Loucy (cell line): ENCODE measurements at regions not wholly inside any gene's neighbourhood (a gene's known extent, or its start where the extent isn't known, plus 50 kb on each side); places are given as distances from the start of the nearest gene placed in this dataset.

Experiments used
- H2AFZ ChIP-seq: fragments of 200-600 bp; sonication (generic); 2 replicates; pipeline ENCODE4 v1.6.0; 2016; ENCODE audit warnings: antibody characterized with exemption, mild to moderate bottlenecking, low read length, moderate library complexity
- H3F3A ChIP-seq: fragments of 200-600 bp; 2 replicates; pipeline ENCODE4 v1.6.0; 2016; ENCODE audit warnings: antibody characterized with exemption, low read depth, mild to moderate bottlenecking
- H3K27me3 ChIP-seq: fragments of 200-600 bp; sonication (generic); 2 replicates; pipeline ENCODE4 v1.6.1; 2014; ENCODE audit warnings: low read length, mild to moderate bottlenecking; ENCODE audit not compliant: insufficient read depth, poor library complexity, severe bottlenecking
- H3K36me3 ChIP-seq: fragments of 200-600 bp; sonication (generic); 2 replicates; pipeline ENCODE4 v1.6.1; 2016; ENCODE audit warnings: low read length; ENCODE audit not compliant: insufficient read depth
- H3K4me1 ChIP-seq: fragments of 200-600 bp; sonication (generic); 2 replicates; pipeline ENCODE4 v1.5.1; 2014; ENCODE audit warnings: low read length, mild to moderate bottlenecking; ENCODE audit not compliant: insufficient read depth, poor library complexity, severe bottlenecking
- H3K4me2 ChIP-seq: fragments of 200-600 bp; sonication (generic); 2 replicates; pipeline ENCODE4 v1.6.0; 2014; ENCODE audit warnings: antibody characterized with exemption, low read length, low read depth, mild to moderate bottlenecking; ENCODE audit not compliant: poor library complexity, severe bottlenecking
- H3K4me3 ChIP-seq: fragments of 200-600 bp; sonication (generic); 2 replicates; pipeline ENCODE4 v1.5.1; 2014; ENCODE audit warnings: low read length, mild to moderate bottlenecking, mixed read lengths; ENCODE audit not compliant: poor library complexity, severe bottlenecking
- H3K79me2 ChIP-seq: fragments of 200-600 bp; sonication (generic); 2 replicates; pipeline ENCODE4 v1.6.1; 2014; ENCODE audit warnings: low read length; ENCODE audit not compliant: insufficient read depth
- H3K9ac ChIP-seq: fragments of 200-600 bp; sonication (generic); 2 replicates; pipeline ENCODE4 v1.6.0; 2014; ENCODE audit warnings: mild to moderate bottlenecking, low read depth, low read length, moderate library complexity; ENCODE audit not compliant: poor library complexity, severe bottlenecking
- H3K9me2 ChIP-seq: fragments of 200-600 bp; sonication (generic); replicated peaks from 2 replicates; pipeline ENCODE4 v1.6.1; 2016; ENCODE audit warnings: low read depth, low read length, mixed read lengths
- H3K9me3 ChIP-seq: fragments of 200-600 bp; sonication (generic); 2 replicates; pipeline ENCODE4 v1.6.1; 2014; ENCODE audit warnings: mild to moderate bottlenecking, antibody characterized with exemption, low read length, low read depth; ENCODE audit not compliant: insufficient read depth
- H4K20me1 ChIP-seq: fragments of 200-600 bp; sonication (generic); 2 replicates; pipeline ENCODE4 v1.6.0; 2014; ENCODE audit warnings: antibody characterized with exemption, low read length, mild to moderate bottlenecking; ENCODE audit not compliant: insufficient read depth, poor library complexity, severe bottlenecking
- CTCF ChIP-seq: fragments of 200-600 bp; sonication (generic); conservative IDR thresholded peaks from 2 replicates; pipeline ENCODE4 v1.5.1; 2014; ENCODE audit warnings: mild to moderate bottlenecking, antibody characterized with exemption, low read length
- EZH2phosphoT487 ChIP-seq: fragments of 200-600 bp; IDR thresholded peaks from 2 replicates; pipeline ENCODE4 v1.6.1; 2018; ENCODE audit warnings: antibody characterized with exemption, mild to moderate bottlenecking, moderate library complexity, borderline replicate concordance

- TF ChIP-seq EZH2phosphoT487, result no peak
- no peak for TF ChIP-seq CTCF
- no peaks in the 10 kb centered on the region for H4K20me1 ChIP-seq
- no peaks in the 10 kb centered on the region for H3K36me3 ChIP-seq
- no peaks in the 10 kb centered on the region for H3K27me3 ChIP-seq
- H2AFZ ChIP-seq, result no peak overlapping the region
- H3K79me2 ChIP-seq, result no peaks in the 10 kb centered on the region
- no peaks in the 10 kb centered on the region for H3K9me2 ChIP-seq
- H3K4me2 ChIP-seq, result no peak overlapping the region
- no peak overlapping the region for H3K9ac ChIP-seq
- 0 out of 2 replicates have a peak, but pooled peaks cover 2% of the 10 kb centered on the region for H3K9me3 ChIP-seq
- H3F3A ChIP-seq, result no peaks in the 10 kb centered on the region
- H3K4me3 ChIP-seq, result no peak overlapping the region
- H3K4me1 ChIP-seq, result no peaks in the 10 kb centered on the region
Observed at GRCh38 chr12:127324681-127325080, 942.3 kb upstream of the TMEM132C start.

GRCh38 chr12:127327986-127328385, 939.0 kb upstream of the TMEM132C start:
- H3K4me3 ChIP-seq, result no peak overlapping the region
- H2AFZ ChIP-seq, result no peak overlapping the region
- TF ChIP-seq EZH2phosphoT487, result no peak
- H3K79me2 ChIP-seq, result no peaks in the 10 kb centered on the region
- H3K27me3 ChIP-seq, result no peaks in the 10 kb centered on the region
- H3K9me2 ChIP-seq, result no peaks in the 10 kb centered on the region
- no peaks in the 10 kb centered on the region for H3K36me3 ChIP-seq
- H3K4me1 ChIP-seq, result no peaks in the 10 kb centered on the region
- 0 out of 2 replicates have a peak, but pooled peaks cover 2% of the 10 kb centered on the region for H3K9me3 ChIP-seq
- H3K9ac ChIP-seq, result no peak overlapping the region
- no peaks in the 10 kb centered on the region for H4K20me1 ChIP-seq
- H3K4me2 ChIP-seq, result no peak overlapping the region
- no peaks in the 10 kb centered on the region for H3F3A ChIP-seq

- no peaks in the 10 kb centered on the region for H3K27me3 ChIP-seq
- H3K9ac ChIP-seq, result no peak overlapping the region
- no peaks in the 10 kb centered on the region for H3K4me1 ChIP-seq
Observed at GRCh38 chr12:127328867-127329266, 938.1 kb upstream of the TMEM132C start.

More at GRCh38 chr12:127328867-127329266, 938.1 kb upstream of the TMEM132C start:
- Histone ChIP-seq H3K4me3 (no peak overlapping the region), H3K36me3 (no peaks in the 10 kb centered on the region), H3K9me2 (no peaks in the 10 kb centered on the region), H3K4me2 (no peak overlapping the region), H3K79me2 (no peaks in the 10 kb centered on the region), H3F3A (no peaks in the 10 kb centered on the region), H4K20me1 (no peaks in the 10 kb centered on the region), H2AFZ (no peak overlapping the region), H3K9me3 (0 out of 2 replicates have a peak, but pooled peaks cover 2% of the 10 kb centered on the region)
- TF ChIP-seq EZH2phosphoT487, result no peak
- no peak for TF ChIP-seq CTCF
